ENCODE measurements at regions not wholly inside any gene's neighbourhood (a gene's known extent, or its start where the extent isn't known, plus 50 kb on each side); places are given as distances from the start of the nearest gene placed in this dataset.

- Histone ChIP-seq H3K4me3 (no peak overlapping the region), H3K27ac (no peak overlapping the region), H2AFZ (no peak overlapping the region), H3K27me3 (ENCODE audit: insufficient read depth, low read depth) (no peaks in the 10 kb centered on the region), H3K9me3 (ENCODE audit: insufficient read depth, low read depth) (no peaks in the 10 kb centered on the region; the same call in 1 of the 2 replicates), H3K36me3 (ENCODE audit: low read depth) (no peaks in the 10 kb centered on the region), H3K9me2 (ENCODE audit: insufficient read depth) (no peaks in the 10 kb centered on the region), H3K79me2 (ENCODE audit: low read depth) (no peaks in the 10 kb centered on the region), H4K20me1 (ENCODE audit: insufficient read depth) (no peaks in the 10 kb centered on the region), H3F3A (ENCODE audit: insufficient read depth, low read depth) (no peaks in the 10 kb centered on the region), H3K4me1 (replicated peaks; ENCODE audit: insufficient read depth) (no peaks in the 10 kb centered on the region), H3K4me2 (no peak overlapping the region)
- TF ChIP-seq, protein P1, sequence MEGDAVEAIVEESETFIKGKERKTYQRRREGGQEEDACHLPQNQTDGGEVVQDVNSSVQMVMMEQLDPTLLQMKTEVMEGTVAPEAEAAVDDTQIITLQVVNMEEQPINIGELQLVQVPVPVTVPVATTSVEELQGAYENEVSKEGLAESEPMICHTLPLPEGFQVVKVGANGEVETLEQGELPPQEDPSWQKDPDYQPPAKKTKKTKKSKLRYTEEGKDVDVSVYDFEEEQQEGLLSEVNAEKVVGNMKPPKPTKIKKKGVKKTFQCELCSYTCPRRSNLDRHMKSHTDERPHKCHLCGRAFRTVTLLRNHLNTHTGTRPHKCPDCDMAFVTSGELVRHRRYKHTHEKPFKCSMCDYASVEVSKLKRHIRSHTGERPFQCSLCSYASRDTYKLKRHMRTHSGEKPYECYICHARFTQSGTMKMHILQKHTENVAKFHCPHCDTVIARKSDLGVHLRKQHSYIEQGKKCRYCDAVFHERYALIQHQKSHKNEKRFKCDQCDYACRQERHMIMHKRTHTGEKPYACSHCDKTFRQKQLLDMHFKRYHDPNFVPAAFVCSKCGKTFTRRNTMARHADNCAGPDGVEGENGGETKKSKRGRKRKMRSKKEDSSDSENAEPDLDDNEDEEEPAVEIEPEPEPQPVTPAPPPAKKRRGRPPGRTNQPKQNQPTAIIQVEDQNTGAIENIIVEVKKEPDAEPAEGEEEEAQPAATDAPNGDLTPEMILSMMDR (conservative IDR thresholded peaks at IDR 0.05), result no peak
- no peak for TF ChIP-seq EZH2 (IDR thresholded peaks at IDR 0.05; ENCODE audit: low read depth)
- ChIA-PET POLR2A (ENCODE audit: unreplicated experiment) (no interaction called here), CTCF (no interaction called here)
- intact Hi-C loops (cut with micrococcal nuclease; ENCODE audit: unreplicated experiment), result no loop called here
- no peak for DNase-seq
- BruUV-seq (replicated peaks), result no TSS peak
Measured at GRCh38 chr1:187876775-187877174, 1048.0 kb downstream of the PLA2G4A start.

DNA sequence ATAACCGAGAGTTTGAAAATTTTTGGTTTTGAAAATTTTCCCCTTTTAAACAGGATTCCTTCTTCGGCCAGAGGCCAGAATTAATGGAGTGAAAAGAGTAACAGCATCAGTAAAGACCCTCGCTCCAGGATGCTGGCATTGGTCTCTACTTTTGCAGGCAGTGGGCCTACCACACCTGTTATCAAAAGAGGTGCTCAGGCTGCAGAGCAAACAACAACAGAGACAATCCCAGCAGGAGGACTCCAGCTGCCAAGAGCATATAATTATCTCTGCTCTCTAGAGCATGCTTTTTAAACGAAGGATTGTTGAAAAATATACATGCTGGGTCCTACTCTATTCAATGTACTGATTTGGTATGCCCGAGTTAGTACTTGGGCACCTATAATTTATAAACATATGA is 1048.5 kb downstream of the PLA2G4A start:
- Histone ChIP-seq H3K79me2 (ENCODE audit: low read depth) (no peaks in the 10 kb centered on the region), H3K9me2 (ENCODE audit: insufficient read depth) (no peaks in the 10 kb centered on the region), H3K36me3 (ENCODE audit: low read depth) (no peaks in the 10 kb centered on the region), H3K27me3 (ENCODE audit: insufficient read depth, low read depth) (no peaks in the 10 kb centered on the region), H4K20me1 (ENCODE audit: insufficient read depth) (no peaks in the 10 kb centered on the region), H3K4me2 (no peak overlapping the region), H3K9me3 (ENCODE audit: insufficient read depth, low read depth) (no peaks in the 10 kb centered on the region; the same call in 1 of the 2 replicates), H3F3A (ENCODE audit: insufficient read depth, low read depth) (no peaks in the 10 kb centered on the region), H3K4me3 (no peak overlapping the region), H2AFZ (no peak overlapping the region), H3K4me1 (replicated peaks; ENCODE audit: insufficient read depth) (no peaks in the 10 kb centered on the region), H3K27ac (no peak overlapping the region)
- DNase-seq, result no peak
- ChIA-PET POLR2A (ENCODE audit: unreplicated experiment) (no interaction called here), CTCF (no interaction called here)
- no TSS peak for BruUV-seq (replicated peaks)
- TF ChIP-seq, protein P1 (conservative IDR thresholded peaks at IDR 0.05), result no peak
- no peak for TF ChIP-seq EZH2 (IDR thresholded peaks at IDR 0.05; ENCODE audit: low read depth)
- intact Hi-C loops (cut with micrococcal nuclease; ENCODE audit: unreplicated experiment), result no loop called here

GRCh38 chr1:187878883-187879282 is 1050.1 kb downstream of the PLA2G4A start:
- Histone ChIP-seq H3F3A (ENCODE audit: insufficient read depth, low read depth) (no peaks in the 10 kb centered on the region), H3K9me2 (ENCODE audit: insufficient read depth) (no peaks in the 10 kb centered on the region), H3K4me1 (replicated peaks; ENCODE audit: insufficient read depth) (no peaks in the 10 kb centered on the region), H4K20me1 (ENCODE audit: insufficient read depth) (no peaks in the 10 kb centered on the region), H3K36me3 (ENCODE audit: low read depth) (no peaks in the 10 kb centered on the region), H3K4me2 (no peak overlapping the region), H3K79me2 (ENCODE audit: low read depth) (no peaks in the 10 kb centered on the region), H3K27me3 (ENCODE audit: insufficient read depth, low read depth) (no peaks in the 10 kb centered on the region), H2AFZ (no peak overlapping the region), H3K9me3 (ENCODE audit: insufficient read depth, low read depth) (no peaks in the 10 kb centered on the region; the same call in 1 of the 2 replicates), H3K27ac (no peak overlapping the region), H3K4me3 (no peak overlapping the region)
- CTCF ChIA-PET, result no interaction called here
- TF ChIP-seq, protein P1 (conservative IDR thresholded peaks at IDR 0.05), result no peak
- no peak for TF ChIP-seq EZH2 (IDR thresholded peaks at IDR 0.05; ENCODE audit: low read depth)
- intact Hi-C loops (cut with micrococcal nuclease; ENCODE audit: unreplicated experiment), result no loop called here
- BruUV-seq (replicated peaks), result no TSS peak
- DNase-seq, result no peak
- POLR2A ChIA-PET (ENCODE audit: unreplicated experiment), result no interaction called here

Measured in PC-9 (cell line).